HG02588 (cell line): ENCODE measurements at regions not wholly inside any gene's neighbourhood (a gene's known extent, or its start where the extent isn't known, plus 50 kb on each side); places are given as distances from the start of the nearest gene placed in this dataset.

Source experiments
- ATAC-seq: cut with Tn5 transposase; IDR thresholded peaks from one replicate; pipeline ENCODE4 v1.9.1; 2021; ENCODE audit warnings: mild to moderate bottlenecking, moderate library complexity; ENCODE audit not compliant: unreplicated experiment

GRCh38 chr12:87930033-87930432 is 99.2 kb downstream of the C12orf50 start:
- no peak for ATAC-seq

GRCh38 chr12:87929346-87929745 is 99.9 kb downstream of the C12orf50 start:
- ATAC-seq = no peak

DNA sequence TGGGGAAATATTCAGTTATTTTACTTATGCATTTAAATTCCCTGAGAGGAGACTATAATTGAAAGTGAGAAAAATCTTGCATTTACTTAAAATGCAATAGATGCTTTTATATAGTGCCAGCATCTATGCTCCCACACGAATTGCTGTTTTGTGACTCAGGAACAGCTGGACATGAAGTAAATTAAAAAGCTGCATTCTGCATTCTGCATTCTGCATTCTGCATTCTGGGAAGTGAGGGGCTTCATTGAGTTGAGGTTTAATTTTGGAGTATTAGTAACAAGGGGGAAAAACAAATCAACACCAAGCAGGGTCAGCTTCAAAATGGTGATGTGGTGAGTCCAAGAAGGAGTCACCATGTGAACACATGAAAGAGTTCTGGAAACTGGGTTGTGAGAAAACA is 101.2 kb downstream of the C12orf50 start:
- no peak for ATAC-seq

GRCh38 chr12:87925021-87925420 is 104.2 kb downstream of the C12orf50 start:
- no peak for ATAC-seq

DNA sequence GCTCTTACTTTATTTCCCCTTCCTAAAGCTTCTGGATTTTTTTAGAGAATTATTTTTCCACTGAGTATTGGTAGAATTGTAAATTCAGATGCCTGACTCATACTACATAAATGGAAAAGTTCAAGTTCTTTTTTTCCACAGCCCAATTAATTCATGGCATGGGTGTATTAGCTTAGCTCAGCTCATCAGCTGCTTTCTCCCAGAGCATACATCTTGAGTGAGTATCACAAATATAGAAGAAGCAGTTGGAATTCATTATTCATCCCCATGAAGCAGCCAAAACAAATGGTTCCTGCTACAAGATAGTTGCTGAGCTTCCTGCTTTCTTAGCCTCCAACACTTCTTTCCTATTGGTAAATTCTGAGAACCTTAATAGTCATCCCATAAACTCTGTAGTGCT is 105.1 kb downstream of the C12orf50 start:
- ATAC-seq = no peak

GRCh38 chr12:87923361-87923760 is 105.8 kb downstream of the C12orf50 start:
- no peak for ATAC-seq

DNA sequence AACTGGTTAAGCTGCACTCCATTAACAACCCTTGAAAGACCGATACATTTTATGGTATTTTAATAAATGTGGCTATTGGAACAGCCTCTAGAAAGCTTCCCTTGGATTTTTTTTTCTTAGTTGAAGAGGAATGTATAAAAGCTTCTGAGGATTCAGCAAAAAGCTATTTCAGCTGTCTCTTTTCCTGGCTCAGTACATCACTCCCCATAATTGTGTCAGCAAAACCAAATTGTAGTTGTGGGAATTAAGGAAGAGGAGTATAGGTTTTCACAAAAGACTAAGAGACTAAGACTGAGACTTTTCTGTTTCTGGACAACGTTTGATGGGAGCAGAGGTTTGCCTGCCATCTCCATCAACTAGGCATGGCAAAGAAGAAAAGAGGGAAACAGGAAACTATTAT is 106.5 kb downstream of the C12orf50 start:
- no peak for ATAC-seq

DNA sequence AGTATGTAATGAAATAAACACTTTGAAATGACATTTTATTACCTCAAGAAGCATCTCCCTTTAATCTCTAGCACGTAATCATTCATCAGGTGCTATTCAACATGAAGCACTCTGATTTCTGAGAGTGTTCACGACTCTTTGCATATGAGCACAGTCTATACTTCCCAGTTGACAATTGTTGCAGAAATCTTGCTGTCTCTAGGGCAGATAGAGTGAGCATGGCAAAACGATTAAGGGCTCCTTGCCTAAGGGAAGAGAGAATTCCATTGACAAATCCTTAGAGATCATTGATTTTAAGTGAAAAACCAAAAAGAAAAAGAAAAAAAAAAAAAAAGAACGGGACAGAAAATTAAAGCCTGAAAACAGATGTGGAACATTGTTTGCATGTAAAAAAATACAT is 107.6 kb downstream of the C12orf50 start:
- ATAC-seq = no peak

DNA sequence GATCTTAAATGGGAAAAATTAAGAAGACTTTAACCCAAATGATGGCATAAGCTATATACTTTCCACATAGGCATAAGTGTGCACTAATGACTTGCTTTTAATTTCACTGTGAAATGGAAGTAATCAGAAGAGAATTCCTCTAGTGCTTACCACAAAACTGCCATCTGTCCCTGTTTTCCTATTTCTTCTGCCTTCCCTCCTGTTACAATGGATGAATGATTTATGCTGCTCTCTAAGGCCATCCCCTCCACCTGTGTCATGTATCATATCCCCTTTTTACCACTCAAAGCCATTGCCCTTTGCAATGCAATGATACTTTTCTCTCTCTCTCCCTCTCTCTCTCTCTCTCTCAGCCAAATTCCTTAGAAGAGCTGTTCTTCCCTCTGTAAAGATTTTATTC is 109.1 kb downstream of the C12orf50 start:
- no peak for ATAC-seq

DNA sequence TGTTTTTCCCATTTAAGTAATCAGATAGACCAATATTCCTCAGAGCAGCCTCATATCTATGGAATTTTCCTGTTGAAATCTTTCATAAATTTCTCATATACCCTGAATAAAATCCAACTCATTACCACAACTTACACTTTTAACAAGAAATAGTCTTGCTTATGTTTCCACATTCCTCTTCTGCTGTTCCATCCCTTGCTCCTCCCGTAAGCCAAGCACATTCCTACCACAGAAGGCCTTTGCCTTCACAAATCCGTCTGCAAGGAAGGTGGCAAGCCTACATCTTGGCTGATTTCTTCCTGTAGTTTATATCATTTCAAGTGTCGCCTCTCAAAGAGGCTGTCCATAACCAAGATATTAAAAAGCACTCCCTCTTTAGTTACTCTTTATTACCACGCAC is 127.7 kb downstream of the C12orf50 start:
- ATAC-seq = no peak

DNA sequence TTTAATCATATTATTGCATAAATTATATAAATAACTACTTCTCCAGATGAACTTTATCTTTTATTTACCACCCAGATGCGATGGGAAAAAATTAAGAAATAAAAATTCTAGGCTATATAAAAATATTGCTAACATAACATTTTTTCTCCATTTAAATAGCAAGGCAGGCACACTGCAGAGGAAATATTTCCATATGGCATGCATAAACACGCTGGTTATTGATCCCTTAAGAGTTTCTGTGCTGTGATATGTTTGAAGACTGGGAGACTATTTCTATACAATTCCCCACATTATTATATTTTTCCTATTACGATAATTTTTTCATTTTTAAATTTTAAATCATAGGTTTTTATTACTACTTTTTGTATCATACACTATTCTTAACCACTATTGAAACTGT is 131.5 kb downstream of the C12orf50 start:
- ATAC-seq = no peak

DNA sequence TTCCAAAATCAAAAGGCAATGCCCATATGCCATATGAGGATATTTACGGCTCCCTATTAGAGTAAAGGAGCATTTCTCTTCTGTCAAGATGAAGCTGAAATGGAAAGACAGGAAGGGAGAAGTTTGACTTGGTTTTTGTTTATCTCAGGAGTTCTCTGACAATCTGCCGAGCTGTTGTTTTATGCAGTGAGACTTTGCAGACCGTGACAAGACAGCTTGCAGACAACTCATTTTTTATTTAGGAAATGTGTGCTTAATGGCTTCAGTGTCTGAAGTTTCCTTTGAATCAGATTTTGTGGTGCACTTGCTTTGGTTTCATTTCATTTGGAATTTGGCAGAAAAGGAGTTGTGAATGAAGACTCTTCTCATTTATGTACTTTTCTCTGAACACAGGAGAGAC is 145.4 kb downstream of the C12orf50 start:
- ATAC-seq = no peak

GRCh38 chr12:87879141-87879540 is 150.1 kb downstream of the C12orf50 start:
- no peak for ATAC-seq

- no peak for ATAC-seq
Observed at GRCh38 chr12:87870493-87871460, 158.4 kb downstream of the C12orf50 start.

DNA sequence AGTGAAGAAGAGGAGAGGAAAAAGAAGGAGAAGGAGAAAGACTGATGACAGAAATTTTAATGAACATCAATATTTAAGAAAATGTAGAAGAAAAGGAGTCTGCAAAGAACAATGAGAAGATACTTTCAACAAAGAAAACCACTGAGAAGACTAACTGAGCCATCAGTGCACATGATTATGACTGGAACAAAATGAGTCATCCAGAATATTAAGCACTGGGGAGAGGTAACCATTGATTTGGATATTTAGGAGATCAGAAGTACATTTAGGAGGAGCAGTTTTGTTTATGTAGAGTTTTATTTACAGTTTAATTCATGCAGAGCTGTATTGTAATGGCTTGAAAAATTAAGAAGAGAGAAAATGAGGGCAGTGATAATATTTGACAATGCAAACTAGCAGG is 159.1 kb downstream of the C12orf50 start:
- no peak for ATAC-seq

GRCh38 chr12:87866578-87867292 is 162.5 kb downstream of the C12orf50 start:
- no peak for ATAC-seq

- ATAC-seq = no peak
Observed at GRCh38 chr12:87861791-87862190, 167.4 kb downstream of the C12orf50 start.

- no peak for ATAC-seq
Observed at GRCh38 chr12:87853448-87854003, 175.7 kb downstream of the C12orf50 start.

- no peak for ATAC-seq
Observed at GRCh38 chr12:87849074-87849473, 180.1 kb downstream of the C12orf50 start.

DNA sequence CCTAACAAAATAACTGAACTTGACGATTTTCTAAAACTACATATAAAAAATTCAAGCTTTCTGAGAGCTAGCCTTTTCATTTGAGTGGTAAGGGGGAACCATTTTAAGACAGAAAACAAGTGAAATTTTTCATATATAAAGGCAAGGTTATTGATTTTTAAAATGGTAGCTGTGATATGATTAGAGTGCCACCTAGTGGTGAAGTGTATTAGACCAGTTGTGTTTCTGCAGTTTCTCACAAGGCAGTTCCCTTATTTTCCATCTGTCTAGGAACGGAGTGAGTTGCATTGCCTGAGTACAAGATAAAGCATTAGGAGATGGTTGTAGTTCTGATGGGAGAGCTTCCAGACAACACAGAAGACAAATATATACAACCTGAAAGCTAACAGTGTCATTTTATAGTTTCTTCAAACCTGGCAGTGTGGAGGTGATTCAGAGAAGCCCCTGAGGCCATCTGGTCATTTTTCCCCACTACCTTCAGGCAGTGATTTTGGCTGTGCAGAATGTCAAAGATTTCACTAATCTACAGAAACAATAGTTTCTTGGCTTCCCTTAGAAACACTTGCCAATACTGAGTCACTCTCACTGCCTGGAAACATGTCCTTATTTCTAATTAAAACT is 180.8 kb downstream of the C12orf50 start:
- no peak for ATAC-seq

DNA sequence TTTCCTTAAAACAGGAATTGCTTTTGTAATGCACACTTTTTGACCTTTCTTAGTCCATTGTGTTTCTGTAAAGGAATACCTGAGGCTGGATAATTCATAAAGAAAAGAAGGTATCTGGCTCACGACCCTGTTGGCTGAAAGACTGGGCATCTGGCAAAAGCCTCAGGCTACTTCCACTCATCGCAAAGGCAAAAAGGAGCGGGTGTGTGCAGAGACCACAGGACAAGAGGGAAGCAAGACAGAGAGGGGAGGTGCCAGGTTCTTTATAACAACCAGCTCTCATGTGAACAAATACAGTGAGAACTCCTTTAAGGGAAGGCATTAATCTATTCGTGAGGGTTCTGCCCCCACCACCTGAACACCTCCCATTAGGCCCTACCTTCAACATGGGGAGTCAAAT is 182.1 kb downstream of the C12orf50 start:
- no peak for ATAC-seq
